ENCODE measurements at regions not wholly inside any gene's neighbourhood (a gene's known extent, or its start where the extent isn't known, plus 50 kb on each side); places are given as distances from the start of the nearest gene placed in this dataset.

DNA sequence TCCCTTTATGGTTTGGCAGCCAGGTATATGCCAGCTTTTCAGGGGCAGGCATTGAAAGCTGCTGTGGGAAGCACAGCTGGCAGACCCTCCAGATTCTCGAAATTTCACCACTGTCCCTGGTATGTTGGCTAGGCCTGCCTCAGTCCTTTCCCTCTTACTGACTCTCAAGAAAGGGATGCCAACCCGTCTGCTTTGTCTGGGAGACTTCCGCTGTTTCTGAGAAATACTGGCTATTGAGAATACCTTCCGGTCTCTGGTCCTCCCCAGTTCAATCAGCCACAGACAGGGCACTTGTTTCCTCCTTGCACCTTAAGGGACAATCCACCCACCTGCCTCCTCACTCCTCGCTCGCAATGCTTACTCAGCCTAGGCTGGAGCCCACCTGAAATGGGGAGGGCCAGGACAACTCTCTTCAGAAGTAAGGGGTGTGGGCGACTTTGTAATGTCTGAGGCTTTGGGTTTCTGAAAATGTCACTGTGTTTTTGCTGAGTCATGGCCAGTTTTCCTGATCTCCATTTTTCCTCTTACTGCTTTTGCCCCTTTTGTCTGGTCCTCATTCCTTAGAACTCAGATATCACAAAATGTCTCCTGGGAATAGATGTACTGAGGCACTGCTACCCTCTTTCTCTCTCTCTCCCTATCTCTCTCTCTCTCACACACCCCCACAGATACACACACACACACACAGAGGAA lies 571.1 kb downstream of the TNS1 start:
- Histone ChIP-seq H3K27ac (ENCODE audit: low read depth, low read length, poor library complexity, severe bottlenecking) (no peak overlapping the region), H3K36me3 (ENCODE audit: insufficient read depth, low read length) (no peaks in the 10 kb centered on the region), H3K79me2 (ENCODE audit: insufficient read depth, low read depth, low read length) (no peaks in the 10 kb centered on the region), H4K20me1 (ENCODE audit: insufficient read depth, low read length) (no peaks in the 10 kb centered on the region), H2AFZ (ENCODE audit: low read length) (no peak overlapping the region), H3K9me3 (ENCODE audit: low read length) (no peaks in the 10 kb centered on the region), H3K4me3 (ENCODE audit: low read depth, low read length, poor library complexity, severe bottlenecking) (no peak overlapping the region), H3K4me2 (ENCODE audit: low read length) (no peak overlapping the region), H3K4me1 (ENCODE audit: insufficient read depth, low read length, poor library complexity, severe bottlenecking) (no peaks in the 10 kb centered on the region), H3K9me2 (ENCODE audit: insufficient read depth, low read length) (no peaks in the 10 kb centered on the region)
- no peak for DNase-seq (ENCODE audit: low spot score)
- ChIA-PET POLR2A (no interaction called here), CTCF (ENCODE audit: unreplicated experiment) (no interaction called here)
- TF ChIP-seq, protein P1, sequence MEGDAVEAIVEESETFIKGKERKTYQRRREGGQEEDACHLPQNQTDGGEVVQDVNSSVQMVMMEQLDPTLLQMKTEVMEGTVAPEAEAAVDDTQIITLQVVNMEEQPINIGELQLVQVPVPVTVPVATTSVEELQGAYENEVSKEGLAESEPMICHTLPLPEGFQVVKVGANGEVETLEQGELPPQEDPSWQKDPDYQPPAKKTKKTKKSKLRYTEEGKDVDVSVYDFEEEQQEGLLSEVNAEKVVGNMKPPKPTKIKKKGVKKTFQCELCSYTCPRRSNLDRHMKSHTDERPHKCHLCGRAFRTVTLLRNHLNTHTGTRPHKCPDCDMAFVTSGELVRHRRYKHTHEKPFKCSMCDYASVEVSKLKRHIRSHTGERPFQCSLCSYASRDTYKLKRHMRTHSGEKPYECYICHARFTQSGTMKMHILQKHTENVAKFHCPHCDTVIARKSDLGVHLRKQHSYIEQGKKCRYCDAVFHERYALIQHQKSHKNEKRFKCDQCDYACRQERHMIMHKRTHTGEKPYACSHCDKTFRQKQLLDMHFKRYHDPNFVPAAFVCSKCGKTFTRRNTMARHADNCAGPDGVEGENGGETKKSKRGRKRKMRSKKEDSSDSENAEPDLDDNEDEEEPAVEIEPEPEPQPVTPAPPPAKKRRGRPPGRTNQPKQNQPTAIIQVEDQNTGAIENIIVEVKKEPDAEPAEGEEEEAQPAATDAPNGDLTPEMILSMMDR (conservative IDR thresholded peaks at IDR 0.05; ENCODE audit: low read length): no peak
- TF ChIP-seq EZH2phosphoT487 (IDR thresholded peaks at IDR 0.05; ENCODE audit: borderline replicate concordance, low read depth, low read length): no peak
- no TSS peak for BruUV-seq (replicated peaks)
- intact Hi-C loops (cut with micrococcal nuclease; ENCODE audit: unreplicated experiment): no loop called here

DNA sequence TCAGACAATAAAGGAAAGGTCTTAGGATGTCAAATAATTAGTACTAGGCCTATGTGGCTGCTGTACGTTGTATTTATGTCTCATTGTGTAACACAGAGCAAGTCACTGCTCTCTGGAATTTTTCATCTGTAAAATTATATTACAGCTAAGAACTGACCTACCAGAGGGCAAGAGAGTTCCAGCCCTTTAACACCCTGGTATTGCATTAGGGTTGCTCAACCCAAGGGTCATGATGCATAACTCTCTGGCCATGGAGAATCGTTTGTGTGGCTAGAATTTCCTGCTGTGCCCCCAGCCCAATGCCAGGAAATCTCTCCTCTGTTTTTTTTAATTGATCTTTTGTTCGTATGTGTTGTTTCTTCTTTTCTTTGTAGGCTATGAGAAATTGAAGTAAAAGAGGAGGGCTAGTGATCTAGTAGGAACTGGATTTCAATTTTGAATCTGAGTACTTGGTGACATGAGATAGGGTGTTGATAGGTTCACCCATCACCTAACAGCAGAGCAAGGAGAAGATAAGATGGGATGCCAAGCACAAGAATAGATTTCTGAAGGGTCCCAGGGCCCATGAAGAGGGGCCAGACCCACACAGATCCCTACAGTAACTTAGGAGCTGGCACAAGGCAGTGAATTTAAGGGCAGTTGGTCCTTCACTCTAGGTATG lies 571.2 kb upstream of the TNP1 start:
- CTCF ChIA-PET (ENCODE audit: unreplicated experiment): no interaction called here
- no peak overlapping the region for H2AFZ ChIP-seq (ENCODE audit: low read length)

More for the DNA sequence above, 571.2 kb upstream of the TNP1 start:
- H3K4me1 ChIP-seq (ENCODE audit: insufficient read depth, low read length, poor library complexity, severe bottlenecking): no peaks in the 10 kb centered on the region
- H3K36me3 ChIP-seq (ENCODE audit: insufficient read depth, low read length): no peaks in the 10 kb centered on the region
- no peak for TF ChIP-seq EZH2phosphoT487 (IDR thresholded peaks at IDR 0.05; ENCODE audit: borderline replicate concordance, low read depth, low read length)
- TF ChIP-seq, protein P1 (conservative IDR thresholded peaks at IDR 0.05; ENCODE audit: low read length): no peak
- H3K27ac ChIP-seq (ENCODE audit: low read depth, low read length, poor library complexity, severe bottlenecking): no peak overlapping the region
- DNase-seq (ENCODE audit: low spot score): no peak
- no TSS peak for BruUV-seq (replicated peaks)
- no peak overlapping the region for H3K4me3 ChIP-seq (ENCODE audit: low read depth, low read length, poor library complexity, severe bottlenecking)
- no peaks in the 10 kb centered on the region for H3K9me3 ChIP-seq (ENCODE audit: low read length)
- H4K20me1 ChIP-seq (ENCODE audit: insufficient read depth, low read length): no peaks in the 10 kb centered on the region
- H3K9me2 ChIP-seq (ENCODE audit: insufficient read depth, low read length): no peaks in the 10 kb centered on the region
- intact Hi-C loops (cut with micrococcal nuclease; ENCODE audit: unreplicated experiment): no loop called here
- POLR2A ChIA-PET: interaction anchor here (1.4 kb wide), 1 partner anchor 13 kb away, joined by 3 read pairs; no protein-coding TSS in a partner anchor
- H3K79me2 ChIP-seq (ENCODE audit: insufficient read depth, low read depth, low read length): no peaks in the 10 kb centered on the region
- H3K4me2 ChIP-seq (ENCODE audit: low read length): no peak overlapping the region
